Islet precursor cell (in vitro differentiated cells): ENCODE measurements at regions not wholly inside any gene's neighbourhood (a gene's known extent, or its start where the extent isn't known, plus 50 kb on each side); places are given as distances from the start of the nearest gene placed in this dataset.
A peak's percentile ranks its signal among the peaks of the same experiment; 100 is the strongest.
"Not testable (repeated sequence)": the region's sequence is repeated elsewhere in the genome, so short reads cannot be mapped to it uniquely, and the experiment has no call there.

Experiments used
- DNase-seq: peaks from one replicate; pipeline ENCODE4 v3.0.0-alpha.2; 2018

- DNase-seq = no peak
Measured at GRCh38 chr10:37067576-37067975, 57.8 kb upstream of the ANKRD30A start.

- DNase-seq = not testable (repeated sequence)
Measured at GRCh38 chr10:37062296-37062695, 63.1 kb upstream of the ANKRD30A start.

GRCh38 chr10:37057261-37057660 is 68.1 kb upstream of the ANKRD30A start:
- no peak for DNase-seq

GRCh38 chr10:37053476-37053875 is 71.9 kb upstream of the ANKRD30A start:
- DNase-seq = no peak

GRCh38 chr10:37049982-37050381 is 75.4 kb upstream of the ANKRD30A start:
- DNase-seq = not testable (repeated sequence)

- not testable (repeated sequence) for DNase-seq
Measured at GRCh38 chr10:37044319-37044718, 81.1 kb upstream of the ANKRD30A start.

- DNase-seq = no peak
Measured at GRCh38 chr10:37035853-37036252, 89.5 kb upstream of the ANKRD30A start.

GRCh38 chr10:37015498-37015897 is 109.9 kb upstream of the ANKRD30A start:
- no peak for DNase-seq

- DNase-seq = no peak
Measured at GRCh38 chr10:37010741-37011140, 114.7 kb upstream of the ANKRD30A start.

GRCh38 chr10:37008276-37008675 is 117.1 kb upstream of the ANKRD30A start:
- DNase-seq = not testable (repeated sequence)

GRCh38 chr10:37003126-37003525 is 122.3 kb upstream of the ANKRD30A start:
- DNase-seq = no peak

- DNase-seq = not testable (repeated sequence)
Measured at GRCh38 chr10:36995806-36996205, 129.6 kb upstream of the ANKRD30A start.

GRCh38 chr10:36994886-36995285 is 130.5 kb upstream of the ANKRD30A start:
- DNase-seq = no peak

- no peak for DNase-seq
Measured at GRCh38 chr10:36989233-36989632, 136.2 kb upstream of the ANKRD30A start.

GRCh38 chr10:36946598-36946997 is 178.8 kb upstream of the ANKRD30A start:
- DNase-seq = no peak

GRCh38 chr10:36943544-36943943 is 181.9 kb upstream of the ANKRD30A start:
- DNase-seq = no peak

GRCh38 chr10:36942616-36943015 is 182.8 kb upstream of the ANKRD30A start:
- DNase-seq = no peak

GRCh38 chr10:36903040-36903439 is 222.4 kb upstream of the ANKRD30A start:
- no peak for DNase-seq

GRCh38 chr10:36899652-36900051 is 225.7 kb upstream of the ANKRD30A start:
- no peak for DNase-seq

- DNase-seq = peak; percentile 73
Measured at GRCh38 chr10:36888925-36889573, 236.3 kb upstream of the ANKRD30A start.

- no peak for DNase-seq
Measured at GRCh38 chr10:36886303-36886891, 239.0 kb upstream of the ANKRD30A start.

GRCh38 chr10:36885746-36886145 is 239.7 kb upstream of the ANKRD30A start:
- no peak for DNase-seq

- DNase-seq = no peak
Measured at GRCh38 chr10:36882781-36883180, 242.6 kb upstream of the ANKRD30A start.

GRCh38 chr10:36880898-36881297 is 244.5 kb upstream of the ANKRD30A start:
- no peak for DNase-seq
